ENCODE measurements at regions not wholly inside any gene's neighbourhood (a gene's known extent, or its start where the extent isn't known, plus 50 kb on each side); places are given as distances from the start of the nearest gene placed in this dataset.
A peak's percentile ranks its signal among the peaks of the same experiment; 100 is the strongest.

- no peak for DNase-seq (ENCODE audit: low spot score)
Observed at GRCh38 chr2:64854773-64855237, 134.4 kb upstream of the SLC1A4 start.

DNA sequence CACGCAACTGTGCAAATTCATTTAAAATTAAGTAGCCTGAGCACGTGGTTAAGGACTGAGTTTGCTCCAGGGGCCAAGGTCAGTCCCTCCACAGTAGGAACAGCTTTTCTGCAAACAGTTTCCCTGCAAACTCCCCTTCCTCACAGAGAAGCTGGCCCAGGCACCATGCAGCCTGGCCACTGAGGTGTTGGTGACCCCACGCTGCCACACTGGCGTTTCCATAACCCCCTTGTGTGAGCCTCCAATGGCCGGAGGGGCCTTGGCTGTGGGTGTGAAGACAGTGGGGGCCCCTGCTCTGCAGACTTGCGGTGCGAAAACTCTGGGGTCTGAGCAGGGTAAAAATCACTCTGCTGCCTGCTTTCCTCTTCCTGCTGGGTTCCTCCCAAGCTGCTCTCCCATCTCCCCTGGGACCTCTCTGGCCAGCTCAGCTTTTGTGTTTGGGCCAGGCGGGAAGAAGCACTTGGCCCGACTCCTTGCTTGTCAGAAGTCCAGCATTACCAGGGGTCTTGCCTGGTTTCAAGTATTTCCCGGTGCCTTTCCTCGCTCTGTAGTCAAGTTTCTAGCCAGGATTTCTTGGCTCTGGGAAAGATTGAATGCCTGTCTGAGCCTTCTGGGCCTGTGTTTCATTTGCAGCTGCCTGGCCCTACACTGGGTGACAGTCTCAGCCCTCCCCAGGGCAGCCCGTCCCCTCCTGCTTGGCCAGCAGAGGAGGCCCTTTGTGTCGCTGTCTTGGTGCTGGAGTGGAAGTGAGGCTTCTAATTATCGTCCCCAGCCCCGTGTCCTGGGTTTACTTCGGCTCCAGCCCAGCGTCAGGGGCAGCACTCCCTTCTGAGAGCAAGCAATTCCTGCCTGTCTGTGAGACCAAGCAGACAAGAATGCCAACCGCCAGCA lies 131.4 kb upstream of the SLC1A4 start:
- no peak for DNase-seq (ENCODE audit: low spot score)

DNA sequence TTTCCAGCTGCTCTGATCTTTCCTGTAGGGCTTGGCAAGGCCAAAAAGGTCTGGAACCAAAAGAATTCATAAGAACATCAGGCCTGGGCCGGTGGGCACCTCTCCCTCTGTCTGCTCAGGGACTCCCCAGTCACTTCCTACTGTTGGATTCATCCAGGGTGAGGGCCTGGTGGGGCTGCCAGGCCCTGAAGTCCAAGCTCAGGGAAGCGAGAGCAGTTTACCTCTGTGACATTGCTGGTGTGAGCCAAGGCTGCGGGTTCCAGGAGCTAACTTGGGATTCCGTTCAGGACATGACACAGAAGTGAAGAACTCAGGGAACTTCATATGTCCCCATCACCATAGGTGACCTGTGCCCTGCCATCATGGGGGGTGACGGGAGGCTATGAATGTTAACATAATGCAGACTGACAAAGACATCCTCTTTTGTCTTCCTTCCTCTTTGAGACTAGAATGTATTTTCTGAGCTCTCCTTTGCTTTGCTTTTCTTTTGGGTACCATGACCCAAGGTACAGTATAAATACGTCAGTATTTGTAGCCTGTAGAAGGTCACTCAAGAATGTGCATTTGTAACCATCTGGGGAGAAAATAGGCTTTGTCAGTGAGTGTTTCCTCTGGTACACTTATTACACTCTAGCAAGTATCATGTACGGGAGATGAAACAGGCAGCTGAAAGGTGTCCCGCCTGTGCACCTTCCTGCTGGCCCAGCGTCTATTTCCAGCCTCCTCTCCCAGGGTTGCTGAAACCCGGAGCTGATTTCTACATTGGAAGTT lies 130.5 kb upstream of the SLC1A4 start:
- DNase-seq (ENCODE audit: low spot score) = no peak

- DNase-seq (ENCODE audit: low spot score) = peak; percentile 77
Observed at GRCh38 chr2:64859312-64860212, 129.6 kb upstream of the SLC1A4 start.

- no peak for DNase-seq (ENCODE audit: low spot score)
Observed at GRCh38 chr2:64860276-64860885, 128.8 kb upstream of the SLC1A4 start.

DNA sequence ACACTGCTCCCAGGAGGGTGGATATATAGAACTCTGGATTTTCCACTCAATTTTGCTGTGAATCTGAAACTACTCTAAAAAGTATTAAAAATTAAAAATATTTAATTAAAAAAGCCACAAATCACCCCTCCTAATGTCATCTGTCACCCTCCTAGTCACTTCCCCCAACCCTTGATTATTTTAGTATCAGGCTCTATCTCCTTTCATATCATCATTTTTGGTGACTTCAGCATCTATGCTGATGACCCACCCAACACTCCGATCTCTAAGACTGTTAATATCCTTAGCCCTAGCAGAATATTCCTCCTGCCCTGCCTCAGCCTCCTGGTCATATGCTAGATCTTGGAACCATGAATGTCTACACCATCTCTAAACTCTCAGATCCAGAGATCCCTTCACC lies 128.3 kb upstream of the SLC1A4 start:
- no peak for DNase-seq (ENCODE audit: low spot score)

GRCh38 chr2:64861452-64862397 lies 127.5 kb upstream of the SLC1A4 start:
- no peak for DNase-seq (ENCODE audit: low spot score)

DNA sequence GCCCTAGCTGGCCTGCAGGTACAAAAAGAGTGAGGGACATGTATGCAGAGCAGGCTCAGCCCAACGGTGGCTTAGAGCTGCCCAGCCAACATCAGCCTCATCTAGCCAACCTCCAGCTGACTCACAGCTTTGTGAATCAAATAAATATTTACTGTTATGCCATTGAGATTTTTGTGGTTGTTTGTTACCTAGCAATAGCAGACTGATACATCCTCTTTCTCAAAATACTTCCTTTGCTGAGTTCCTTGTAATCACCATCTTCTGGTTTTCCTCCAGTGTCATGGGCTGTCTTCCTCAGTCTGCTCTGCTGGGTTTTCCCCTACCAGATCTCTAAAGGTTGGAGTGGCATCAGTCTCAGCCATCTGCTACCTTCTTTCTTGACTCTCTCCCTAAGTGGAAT lies 126.6 kb upstream of the SLC1A4 start:
- DNase-seq (ENCODE audit: low spot score) = no peak

GRCh38 chr2:64863097-64863820 lies 125.9 kb upstream of the SLC1A4 start:
- no peak for DNase-seq (ENCODE audit: low spot score)

DNA sequence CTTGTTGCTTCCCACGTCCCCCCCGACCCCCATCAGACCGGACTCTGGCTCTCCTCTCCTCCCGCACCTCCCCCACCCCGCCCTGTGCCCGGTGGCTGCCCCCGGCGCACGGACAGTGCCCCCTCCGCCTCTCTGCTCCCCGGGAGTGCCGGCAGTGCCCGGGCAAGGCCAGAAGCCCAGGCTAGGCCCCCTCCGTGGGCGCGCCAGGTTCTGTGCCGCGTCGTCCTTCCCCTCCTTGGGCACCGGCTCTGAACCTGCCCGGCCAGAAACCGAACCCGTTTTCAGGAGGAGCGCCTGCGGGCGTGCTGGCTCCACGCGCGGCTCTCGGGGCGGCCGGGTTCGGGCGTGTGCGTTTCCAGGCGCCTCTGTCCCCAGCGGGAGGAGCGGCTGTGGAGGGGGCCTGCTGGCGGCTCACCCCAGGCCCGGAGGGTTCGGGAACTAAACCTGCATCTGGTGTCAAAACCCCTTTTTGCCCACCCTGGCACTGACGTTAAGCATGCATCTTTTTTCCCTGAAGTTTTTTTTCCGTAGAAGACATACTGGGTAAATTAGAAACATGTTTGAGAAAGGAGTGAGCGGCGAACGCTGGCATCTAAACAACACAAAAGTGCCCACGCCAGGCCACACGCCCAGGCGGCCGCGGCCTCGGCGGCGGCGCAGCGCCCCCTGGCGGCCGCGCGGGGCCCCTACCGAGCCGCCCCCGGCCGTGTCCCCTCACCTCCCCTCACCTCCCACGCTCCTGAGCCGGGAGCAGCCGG lies 123.9 kb upstream of the SLC1A4 start:
- DNase-seq (ENCODE audit: low spot score) = peak; percentile 81

DNA sequence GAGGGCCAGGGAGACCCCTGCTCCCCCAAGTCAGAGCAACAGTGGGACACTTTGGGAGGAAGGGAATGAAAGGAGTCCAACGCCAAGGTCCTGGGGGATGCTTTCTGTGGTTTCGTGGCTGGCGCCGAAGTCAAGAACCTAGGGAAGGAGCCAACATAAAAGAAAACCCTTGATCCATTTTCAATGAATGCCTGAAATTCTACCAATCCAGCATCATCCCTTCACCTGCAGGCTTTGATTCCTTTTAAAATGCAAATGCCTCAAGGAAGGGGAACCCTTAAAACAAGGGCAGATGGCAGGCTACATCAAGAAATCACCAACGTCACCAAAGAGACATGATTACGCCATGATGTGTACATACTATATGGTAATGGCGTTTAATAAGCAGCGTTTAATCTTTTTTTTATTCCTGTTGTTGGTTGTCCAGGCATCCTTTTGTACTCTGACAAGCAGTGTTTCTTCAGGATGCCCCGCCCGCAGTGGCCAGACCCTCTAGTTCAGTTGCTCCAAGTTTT lies 123.3 kb upstream of the SLC1A4 start:
- no peak for DNase-seq (ENCODE audit: low spot score)

DNA sequence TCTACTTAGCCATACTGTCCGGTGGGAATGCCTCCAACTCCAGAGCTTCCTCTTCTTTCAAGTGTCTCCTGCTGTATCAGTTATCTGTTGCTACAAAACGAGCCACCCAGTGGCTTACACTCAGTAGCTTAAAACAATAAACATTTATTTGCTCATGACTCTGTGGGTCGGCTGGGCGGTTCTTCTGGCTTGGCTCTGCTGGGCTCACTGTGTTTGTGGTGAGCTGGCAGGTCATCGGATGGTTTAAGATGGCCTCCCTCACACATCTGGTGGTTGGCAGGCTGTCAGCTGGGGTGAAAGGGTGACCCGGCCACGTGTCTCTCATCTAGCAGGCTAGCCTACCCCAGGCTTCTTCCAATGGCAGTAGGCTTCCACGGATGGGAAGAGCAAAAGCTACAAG lies 122.4 kb upstream of the SLC1A4 start:
- DNase-seq (ENCODE audit: low spot score) = no peak

DNA sequence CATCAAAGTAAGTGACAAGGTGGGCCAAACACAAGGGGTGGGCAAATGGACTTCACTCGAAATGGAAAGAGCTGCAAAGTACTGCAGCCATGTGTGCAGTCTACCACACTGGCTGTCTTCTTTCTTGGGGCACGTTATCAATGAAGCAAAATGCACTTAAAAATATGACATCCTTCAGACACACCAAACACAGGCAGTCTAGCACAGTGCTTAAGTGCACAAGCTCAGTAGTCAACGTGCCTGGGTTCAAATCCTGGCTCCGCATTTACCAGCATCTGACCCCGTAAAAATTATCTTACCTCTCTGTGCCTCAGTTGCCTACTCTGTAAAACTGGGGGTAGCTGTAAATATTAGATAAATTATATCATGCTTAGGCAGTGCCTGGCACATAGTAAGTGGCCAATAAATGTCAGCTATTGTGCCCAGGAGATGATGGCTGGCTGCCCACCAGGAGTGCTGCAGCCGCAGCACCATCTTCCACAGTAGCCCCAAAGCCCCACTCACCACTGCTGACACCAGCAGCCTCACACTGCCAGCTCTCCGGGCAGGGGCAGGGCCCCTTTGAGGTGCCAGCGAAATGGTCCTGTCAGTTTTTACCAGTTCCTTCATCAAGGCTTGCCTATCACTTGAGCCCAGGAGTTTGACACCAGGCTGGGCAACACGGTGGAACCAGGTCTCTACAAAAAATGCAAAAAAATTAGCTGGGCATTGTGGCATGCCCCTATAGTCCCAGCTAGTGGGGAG lies 121.8 kb upstream of the SLC1A4 start:
- DNase-seq (ENCODE audit: low spot score) = no peak

- DNase-seq (ENCODE audit: low spot score) = no peak
Observed at GRCh38 chr2:64869126-64869525, 120.1 kb upstream of the SLC1A4 start.

GRCh38 chr2:64873472-64873924 lies 115.7 kb upstream of the SLC1A4 start:
- peak; percentile 90 for DNase-seq (ENCODE audit: low spot score)

- DNase-seq (ENCODE audit: low spot score) = no peak
Observed at GRCh38 chr2:64874593-64874992, 114.6 kb upstream of the SLC1A4 start.

DNA sequence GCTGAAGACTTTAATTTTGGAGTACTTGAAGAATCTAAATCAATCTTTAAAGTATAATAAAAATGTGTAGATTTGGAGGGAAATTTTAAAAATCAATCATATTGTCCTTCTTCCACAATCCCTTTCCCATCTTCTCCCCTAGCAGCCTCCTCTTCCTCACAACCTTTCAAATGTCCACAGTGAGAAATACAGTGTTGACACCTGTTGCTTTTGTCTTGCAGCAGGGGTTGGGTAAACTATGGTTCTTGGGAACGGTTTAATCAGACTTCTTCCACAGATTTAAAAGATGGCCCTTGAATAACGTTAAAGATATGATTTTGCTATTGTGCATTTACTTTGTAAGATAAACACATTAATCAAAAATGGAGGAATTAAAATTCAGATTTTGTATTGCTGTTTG lies 113.8 kb upstream of the SLC1A4 start:
- DNase-seq (ENCODE audit: low spot score) = no peak

DNA sequence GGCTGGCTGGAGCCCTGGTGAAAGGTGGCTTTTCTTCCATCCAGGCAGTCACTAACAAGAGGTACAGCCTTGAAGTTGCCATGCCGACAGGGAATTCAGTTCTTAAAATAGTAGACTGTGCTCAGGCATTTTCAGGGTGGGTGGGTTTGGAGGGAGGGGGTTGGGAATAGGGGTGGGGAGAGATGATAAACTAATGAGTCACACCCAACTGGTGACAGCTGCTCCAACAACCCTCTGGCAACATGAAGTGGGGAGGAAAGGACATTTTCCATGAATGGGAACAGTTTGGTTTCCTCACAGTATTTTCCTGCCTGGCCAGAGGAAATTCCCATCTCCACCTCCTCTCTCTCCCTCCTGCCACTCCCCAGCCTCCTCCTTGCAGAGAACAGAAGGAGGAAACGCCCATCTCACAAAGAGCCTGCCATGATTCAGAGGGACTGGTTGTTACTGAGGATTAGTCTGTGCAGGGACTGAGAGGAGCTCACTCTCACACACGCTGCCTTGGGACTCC lies 113.0 kb upstream of the SLC1A4 start:
- DNase-seq (ENCODE audit: low spot score) = peak; percentile 73

Data from ecto neural progenitor cell (in vitro differentiated cells).